ENCODE measurements at regions not wholly inside any gene's neighbourhood (a gene's known extent, or its start where the extent isn't known, plus 50 kb on each side); places are given as distances from the start of the nearest gene placed in this dataset.

GRCh38 chr20:39269493-39270217 lies 307.5 kb downstream of the DHX35 start:
- H3K27me3 ChIP-seq (ENCODE audit: insufficient read depth, low read length, poor library complexity, severe bottlenecking): no peaks in the 10 kb centered on the region
- H3K4me3 Mint-ChIP-seq: no peak overlapping the region
- no peaks in the 10 kb centered on the region for H3K4me1 Mint-ChIP-seq
- H3K27me3 Mint-ChIP-seq: peaks cover 0 to 3% of the 10 kb centered on the region in 2 donors
- H3K9me3 Mint-ChIP-seq: no peaks in the 10 kb centered on the region
- H3K4me1 ChIP-seq (ENCODE audit: insufficient read depth, low read length): no peaks in the 10 kb centered on the region
- H3K4me3 ChIP-seq (ENCODE audit: low read length): no peak overlapping the region
- POLR2A ChIA-PET: no interaction called here
- H3K27ac ChIP-seq (ENCODE audit: low read depth, low read length): no peak overlapping the region
- H3K9me3 ChIP-seq (ENCODE audit: low read length): no peaks in the 10 kb centered on the region
- H3K36me3 Mint-ChIP-seq: no peaks in the 10 kb centered on the region
- CTCF ChIA-PET: interaction anchor here (1.0 to 1.5 kb wide), 2 partner anchors 11 to 1693 kb away, joined by 4 read pairs; no protein-coding TSS in a partner anchor
- no peak for DNase-seq
- H3K27ac Mint-ChIP-seq: peak overlapping the region in 1 of 8 donors; percentile 3
- H3K36me3 ChIP-seq (ENCODE audit: insufficient read depth, low read length): no peaks in the 10 kb centered on the region

- H3K36me3 Mint-ChIP-seq: no peaks in the 10 kb centered on the region
- no peaks in the 10 kb centered on the region for H3K4me1 Mint-ChIP-seq
- Histone ChIP-seq H3K4me1 (ENCODE audit: insufficient read depth, low read length) (no peaks in the 10 kb centered on the region), H3K4me3 (ENCODE audit: low read length) (no peak overlapping the region), H3K27ac (ENCODE audit: low read depth, low read length) (no peak overlapping the region), H3K9me3 (ENCODE audit: low read length) (no peaks in the 10 kb centered on the region), H3K36me3 (ENCODE audit: insufficient read depth, low read length) (no peaks in the 10 kb centered on the region), H3K27me3 (ENCODE audit: insufficient read depth, low read length, poor library complexity, severe bottlenecking) (no peaks in the 10 kb centered on the region)
- POLR2A ChIA-PET: no interaction called here
- no peak overlapping the region for H3K4me3 Mint-ChIP-seq
- peak in 2 of 5 donors; percentile 0 to 3 for DNase-seq
- CTCF ChIA-PET: interaction anchor here (1.0 to 1.5 kb wide), 2 partner anchors 12 to 1694 kb away, joined by 4 read pairs; no protein-coding TSS in a partner anchor
- no peaks in the 10 kb centered on the region for H3K9me3 Mint-ChIP-seq
- no peak overlapping the region for H3K27ac Mint-ChIP-seq
- peaks cover 0 to under 1% of the 10 kb centered on the region in 2 donors for H3K27me3 Mint-ChIP-seq
These were observed 306.9 kb downstream of the DHX35 start for GRCh38 chr20:39268981-39269461.

GRCh38 chr20:39268491-39268951 lies 306.4 kb downstream of the DHX35 start:
- no peak overlapping the region for H3K27ac ChIP-seq (ENCODE audit: low read depth, low read length)
- CTCF ChIA-PET: interaction anchor here (1.5 kb wide), 1 partner anchor 12 kb away, joined by 4 read pairs; no protein-coding TSS in a partner anchor
- H3K4me3 ChIP-seq (ENCODE audit: low read length): no peak overlapping the region
- POLR2A ChIA-PET: no interaction called here
- no peak for DNase-seq
- no peaks in the 10 kb centered on the region for H3K9me3 Mint-ChIP-seq
- peaks cover 0 to under 1% of the 10 kb centered on the region in 2 donors for H3K27me3 Mint-ChIP-seq
- H3K36me3 Mint-ChIP-seq: no peaks in the 10 kb centered on the region
- H3K27me3 ChIP-seq (ENCODE audit: insufficient read depth, low read length, poor library complexity, severe bottlenecking): no peaks in the 10 kb centered on the region
- H3K9me3 ChIP-seq (ENCODE audit: low read length): no peaks in the 10 kb centered on the region
- H3K4me1 Mint-ChIP-seq: no peaks in the 10 kb centered on the region
- no peaks in the 10 kb centered on the region for H3K36me3 ChIP-seq (ENCODE audit: insufficient read depth, low read length)
- peak overlapping the region in 1 of 8 donors; percentile 14 for H3K27ac Mint-ChIP-seq
- H3K4me3 Mint-ChIP-seq: no peak overlapping the region
- H3K4me1 ChIP-seq (ENCODE audit: insufficient read depth, low read length): no peaks in the 10 kb centered on the region

- Histone ChIP-seq H3K27ac (ENCODE audit: low read depth, low read length) (no peak overlapping the region), H3K4me1 (ENCODE audit: insufficient read depth, low read length) (no peaks in the 10 kb centered on the region), H3K36me3 (ENCODE audit: insufficient read depth, low read length) (no peaks in the 10 kb centered on the region), H3K4me3 (ENCODE audit: low read length) (no peak overlapping the region), H3K27me3 (ENCODE audit: insufficient read depth, low read length, poor library complexity, severe bottlenecking) (no peaks in the 10 kb centered on the region), H3K9me3 (ENCODE audit: low read length) (no peaks in the 10 kb centered on the region)
- ChIA-PET POLR2A (no interaction called here), CTCF (interaction anchor here (0.9 to 1.0 kb wide), 2 partner anchors 14 to 17 kb away, joined by 3 read pairs; no protein-coding TSS in a partner anchor)
- no peaks in the 10 kb centered on the region for H3K9me3 Mint-ChIP-seq
- peaks cover 0 to under 1% (median 0%) of the 10 kb centered on the region in 3 donors for H3K36me3 Mint-ChIP-seq
- no peak overlapping the region for H3K27ac Mint-ChIP-seq
- peaks cover 0 to 4% of the 10 kb centered on the region in 2 donors for H3K27me3 Mint-ChIP-seq
- no peak for DNase-seq
- no peaks in the 10 kb centered on the region for H3K4me1 Mint-ChIP-seq
- no peak overlapping the region for H3K4me3 Mint-ChIP-seq
These were observed 304.8 kb downstream of the DHX35 start for GRCh38 chr20:39266989-39267388.

- no peak overlapping the region for H3K4me3 ChIP-seq (ENCODE audit: low read length)
- H3K27me3 Mint-ChIP-seq: peaks cover 3 to 4% of the 10 kb centered on the region in 2 donors
- H3K4me1 ChIP-seq (ENCODE audit: insufficient read depth, low read length): no peaks in the 10 kb centered on the region
- no peak overlapping the region for H3K27ac Mint-ChIP-seq
- H3K4me3 Mint-ChIP-seq: no peak overlapping the region
- H3K27ac ChIP-seq (ENCODE audit: low read depth, low read length): no peak overlapping the region
- no peaks in the 10 kb centered on the region for H3K36me3 ChIP-seq (ENCODE audit: insufficient read depth, low read length)
- POLR2A ChIA-PET: no interaction called here
- H3K4me1 Mint-ChIP-seq: no peaks in the 10 kb centered on the region
- peaks cover 0 to 2% (median 0%) of the 10 kb centered on the region in 5 donors for H3K9me3 Mint-ChIP-seq
- no peaks in the 10 kb centered on the region for H3K27me3 ChIP-seq (ENCODE audit: insufficient read depth, low read length, poor library complexity, severe bottlenecking)
- DNase-seq: peak in 1 of 5 donors; percentile 19
- no peaks in the 10 kb centered on the region for H3K9me3 ChIP-seq (ENCODE audit: low read length)
- peaks cover 0 to 4% (median 1%) of the 10 kb centered on the region in 3 donors for H3K36me3 Mint-ChIP-seq
- CTCF ChIA-PET: no interaction called here
These were observed 302.5 kb downstream of the DHX35 start for GRCh38 chr20:39264506-39265172.

- Histone ChIP-seq H3K4me1 (ENCODE audit: insufficient read depth, low read length) (no peaks in the 10 kb centered on the region), H3K27me3 (ENCODE audit: insufficient read depth, low read length, poor library complexity, severe bottlenecking) (no peaks in the 10 kb centered on the region), H3K4me3 (ENCODE audit: low read length) (no peak overlapping the region), H3K9me3 (ENCODE audit: low read length) (no peaks in the 10 kb centered on the region), H3K36me3 (ENCODE audit: insufficient read depth, low read length) (no peaks in the 10 kb centered on the region), H3K27ac (ENCODE audit: low read depth, low read length) (no peak overlapping the region)
- DNase-seq: no peak
- CTCF ChIA-PET: no interaction called here
- peaks cover 0 to 2% (median 0%) of the 10 kb centered on the region in 5 donors for H3K9me3 Mint-ChIP-seq
- peaks cover 0 to 4% (median 1%) of the 10 kb centered on the region in 3 donors for H3K36me3 Mint-ChIP-seq
- H3K27me3 Mint-ChIP-seq: peaks cover 3 to 4% of the 10 kb centered on the region in 2 donors
- H3K4me1 Mint-ChIP-seq: no peaks in the 10 kb centered on the region
- POLR2A ChIA-PET: no interaction called here
- H3K27ac Mint-ChIP-seq: no peak overlapping the region
- no peak overlapping the region for H3K4me3 Mint-ChIP-seq
These were observed 300.9 kb downstream of the DHX35 start for GRCh38 chr20:39263076-39263475.

GRCh38 chr20:39259808-39260207 lies 297.7 kb downstream of the DHX35 start:
- Histone ChIP-seq H3K4me1 (ENCODE audit: insufficient read depth, low read length) (no peaks in the 10 kb centered on the region), H3K9me3 (ENCODE audit: low read length) (no peaks in the 10 kb centered on the region), H3K36me3 (ENCODE audit: insufficient read depth, low read length) (no peaks in the 10 kb centered on the region), H3K27ac (ENCODE audit: low read depth, low read length) (no peak overlapping the region), H3K4me3 (ENCODE audit: low read length) (no peak overlapping the region), H3K27me3 (ENCODE audit: insufficient read depth, low read length, poor library complexity, severe bottlenecking) (no peaks in the 10 kb centered on the region)
- no peaks in the 10 kb centered on the region for H3K4me1 Mint-ChIP-seq
- peaks cover 0 to 4% (median 1%) of the 10 kb centered on the region in 3 donors for H3K36me3 Mint-ChIP-seq
- ChIA-PET CTCF (no interaction called here), POLR2A (no interaction called here)
- no peak for DNase-seq
- no peak overlapping the region for H3K4me3 Mint-ChIP-seq
- peaks cover 0 to 2% (median 0%) of the 10 kb centered on the region in 5 donors for H3K9me3 Mint-ChIP-seq
- peaks cover 3 to 4% of the 10 kb centered on the region in 2 donors for H3K27me3 Mint-ChIP-seq
- peak overlapping the region in 1 of 8 donors; percentile 16 for H3K27ac Mint-ChIP-seq
